Left forelimb (tissue), 1 donor: ENCODE measurements at regions not wholly inside any gene's neighbourhood (a gene's known extent, or its start where the extent isn't known, plus 50 kb on each side); places are given as distances from the start of the nearest gene placed in this dataset.
"Not testable (repeated sequence)": the region's sequence is repeated elsewhere in the genome, so short reads cannot be mapped to it uniquely, and the experiment has no call there.

Source experiments
- DNase-seq: peaks from one replicate; pipeline ENCODE4 v3.0.0-alpha.2; 2018; ENCODE audit warnings: low spot score

GRCh38 chr15:91620229-91620628 lies 233.3 kb upstream of the SLCO3A1 start:
- DNase-seq: no peak

- no peak for DNase-seq
Measured at GRCh38 chr15:91622235-91622634, 231.3 kb upstream of the SLCO3A1 start.

- DNase-seq: no peak
Measured at GRCh38 chr15:91622711-91623342, 230.7 kb upstream of the SLCO3A1 start.

GRCh38 chr15:91624353-91624968 lies 229.0 kb upstream of the SLCO3A1 start:
- no peak for DNase-seq

- no peak for DNase-seq
Measured at GRCh38 chr15:91625506-91625905, 228.0 kb upstream of the SLCO3A1 start.

GRCh38 chr15:91627473-91628278 lies 225.8 kb upstream of the SLCO3A1 start:
- no peak for DNase-seq

- no peak for DNase-seq
Measured at GRCh38 chr15:91630090-91630489, 223.4 kb upstream of the SLCO3A1 start.

- DNase-seq: no peak
Measured at GRCh38 chr15:91632176-91632575, 221.3 kb upstream of the SLCO3A1 start.

GRCh38 chr15:91632981-91633380 lies 220.5 kb upstream of the SLCO3A1 start:
- no peak for DNase-seq

GRCh38 chr15:91634179-91634578 lies 219.3 kb upstream of the SLCO3A1 start:
- DNase-seq: no peak

GRCh38 chr15:91635080-91635479 lies 218.4 kb upstream of the SLCO3A1 start:
- no peak for DNase-seq

GRCh38 chr15:91635641-91636040 lies 217.9 kb upstream of the SLCO3A1 start:
- DNase-seq: no peak

GRCh38 chr15:91649016-91649415 lies 204.5 kb upstream of the SLCO3A1 start:
- DNase-seq: no peak

- DNase-seq: no peak
Measured at GRCh38 chr15:91649831-91650321, 203.6 kb upstream of the SLCO3A1 start.

GRCh38 chr15:91651251-91651650 lies 202.3 kb upstream of the SLCO3A1 start:
- DNase-seq: no peak

GRCh38 chr15:91652610-91653207 lies 200.8 kb upstream of the SLCO3A1 start:
- no peak for DNase-seq

GRCh38 chr15:91655563-91656290 lies 197.8 kb upstream of the SLCO3A1 start:
- DNase-seq: not testable (repeated sequence)

GRCh38 chr15:91660174-91660649 lies 193.3 kb upstream of the SLCO3A1 start:
- no peak for DNase-seq

GRCh38 chr15:91664224-91664836 lies 189.2 kb upstream of the SLCO3A1 start:
- DNase-seq: no peak

- DNase-seq: no peak
Measured at GRCh38 chr15:91665212-91665611, 188.3 kb upstream of the SLCO3A1 start.

GRCh38 chr15:91668370-91668769 lies 185.1 kb upstream of the SLCO3A1 start:
- DNase-seq: no peak
